Activated T-cell treated with anti-CD3 and anti-CD28 coated beads, Interleukin-2, amount 50 U/mL, for 24 hours (primary cell): ENCODE measurements at regions not wholly inside any gene's neighbourhood (a gene's known extent, or its start where the extent isn't known, plus 50 kb on each side); places are given as distances from the start of the nearest gene placed in this dataset.
A peak's percentile ranks its signal among the peaks of the same experiment; 100 is the strongest.
"Not testable (repeated sequence)": the region's sequence is repeated elsewhere in the genome, so short reads cannot be mapped to it uniquely, and the experiment has no call there.

Experiments
- DNase-seq: peaks from one replicate; pipeline ENCODE4 v3.0.0-alpha.2; 2020
- H3K27ac Mint-ChIP-seq: 2 replicates; pipeline ENCODE4 v1.8.0; 2020; ENCODE audit warnings: mild to moderate bottlenecking, mixed read lengths
- H3K27me3 Mint-ChIP-seq: 2 replicates; pipeline ENCODE4 v1.8.0; 2020; ENCODE audit warnings: mixed read lengths
- H3K36me3 Mint-ChIP-seq: 2 replicates; pipeline ENCODE4 v1.8.0; 2020; ENCODE audit warnings: low read depth, mixed read lengths
- H3K4me1 Mint-ChIP-seq: 2 replicates; pipeline ENCODE4 v1.8.0; 2020; ENCODE audit warnings: low read depth, mixed read lengths
- H3K4me3 Mint-ChIP-seq: 2 replicates; pipeline ENCODE4 v1.8.0; 2020; ENCODE audit warnings: mild to moderate bottlenecking, moderate library complexity, mixed read lengths
- H3K9me3 Mint-ChIP-seq: 2 replicates; pipeline ENCODE4 v1.8.0; 2020; ENCODE audit warnings: mixed read lengths

GRCh38 chr12:93990832-93991803, 157.3 kb upstream of the PLXNC1 start:
- Mint-ChIP-seq H3K9me3 (no peaks in the 10 kb centered on the region), H3K36me3 (no peaks in the 10 kb centered on the region), H3K4me3 (no peak overlapping the region), H3K27ac (no peak overlapping the region), H3K4me1 (peaks cover 4% of the 10 kb centered on the region), H3K27me3 (no peaks in the 10 kb centered on the region)
- DNase-seq: no peak

- Mint-ChIP-seq H3K27me3 (no peaks in the 10 kb centered on the region), H3K36me3 (no peaks in the 10 kb centered on the region), H3K9me3 (no peaks in the 10 kb centered on the region), H3K4me1 (peaks cover 4% of the 10 kb centered on the region), H3K4me3 (no peak overlapping the region), H3K27ac (no peak overlapping the region)
- DNase-seq: no peak
Observed at GRCh38 chr12:93991829-93992461, 156.4 kb upstream of the PLXNC1 start.

GRCh38 chr12:93994721-93995120, 153.7 kb upstream of the PLXNC1 start:
- Mint-ChIP-seq H3K9me3 (peaks cover 4% of the 10 kb centered on the region), H3K36me3 (no peaks in the 10 kb centered on the region), H3K27ac (no peak overlapping the region), H3K27me3 (no peaks in the 10 kb centered on the region), H3K4me1 (peaks cover 4% of the 10 kb centered on the region), H3K4me3 (no peak overlapping the region)
- no peak for DNase-seq

GRCh38 chr12:93996321-93996720, 152.1 kb upstream of the PLXNC1 start:
- Mint-ChIP-seq H3K27ac (no peak overlapping the region), H3K9me3 (peaks cover 4% of the 10 kb centered on the region), H3K27me3 (no peaks in the 10 kb centered on the region), H3K36me3 (no peaks in the 10 kb centered on the region), H3K4me3 (no peak overlapping the region), H3K4me1 (no peaks in the 10 kb centered on the region)
- no peak for DNase-seq

GRCh38 chr12:94001691-94002090, 146.7 kb upstream of the PLXNC1 start:
- Mint-ChIP-seq H3K4me1 (no peaks in the 10 kb centered on the region), H3K27ac (no peak overlapping the region)

GRCh38 chr12:94002925-94003324, 145.5 kb upstream of the PLXNC1 start:
- H3K4me3 Mint-ChIP-seq, H3K36me3 Mint-ChIP-seq, DNase-seq, H3K4me1 Mint-ChIP-seq, H3K27me3 Mint-ChIP-seq, H3K27ac Mint-ChIP-seq: not testable (repeated sequence)
- H3K9me3 Mint-ChIP-seq: peaks cover 21% of the 10 kb centered on the region

More at GRCh38 chr12:94001691-94002090, 146.7 kb upstream of the PLXNC1 start:
- DNase-seq: no peak
- no peaks in the 10 kb centered on the region for H3K36me3 Mint-ChIP-seq
- H3K27me3 Mint-ChIP-seq: peaks cover 2% of the 10 kb centered on the region
- no peak overlapping the region for H3K4me3 Mint-ChIP-seq
- peaks cover 19% of the 10 kb centered on the region for H3K9me3 Mint-ChIP-seq

- peaks cover 16% of the 10 kb centered on the region for H3K4me1 Mint-ChIP-seq
- H3K27ac Mint-ChIP-seq, H3K4me3 Mint-ChIP-seq, H3K36me3 Mint-ChIP-seq, H3K27me3 Mint-ChIP-seq: not testable (repeated sequence)
- peak; percentile 41 for DNase-seq
- H3K9me3 Mint-ChIP-seq: peaks cover 17% of the 10 kb centered on the region
Observed at GRCh38 chr12:94007833-94008232, 140.5 kb upstream of the PLXNC1 start.

GRCh38 chr12:94010307-94010706, 138.1 kb upstream of the PLXNC1 start:
- Mint-ChIP-seq H3K36me3 (no peaks in the 10 kb centered on the region), H3K27ac (no peak overlapping the region), H3K4me3 (no peak overlapping the region), H3K9me3 (peaks cover 11% of the 10 kb centered on the region), H3K4me1 (peaks cover 24% of the 10 kb centered on the region), H3K27me3 (no peaks in the 10 kb centered on the region)
- DNase-seq: no peak

- H3K4me1 Mint-ChIP-seq: peaks cover 23% of the 10 kb centered on the region
- H3K9me3 Mint-ChIP-seq: peaks cover 15% of the 10 kb centered on the region
- peaks cover 7% of the 10 kb centered on the region for H3K36me3 Mint-ChIP-seq
- no peak overlapping the region for H3K27ac Mint-ChIP-seq
- no peak for DNase-seq
- no peaks in the 10 kb centered on the region for H3K27me3 Mint-ChIP-seq
- H3K4me3 Mint-ChIP-seq: no peak overlapping the region
Observed at GRCh38 chr12:94012071-94012470, 136.3 kb upstream of the PLXNC1 start.

- Mint-ChIP-seq H3K27ac (no peak overlapping the region), H3K36me3 (peaks cover 12% of the 10 kb centered on the region), H3K27me3 (no peaks in the 10 kb centered on the region), H3K4me3 (no peak overlapping the region), H3K4me1 (peaks cover 19% of the 10 kb centered on the region), H3K9me3 (peaks cover 19% of the 10 kb centered on the region)
- no peak for DNase-seq
Observed at GRCh38 chr12:94012590-94012989, 135.8 kb upstream of the PLXNC1 start.

GRCh38 chr12:94017247-94017646, 131.1 kb upstream of the PLXNC1 start:
- H3K27ac Mint-ChIP-seq, H3K27me3 Mint-ChIP-seq, DNase-seq, H3K4me3 Mint-ChIP-seq: not testable (repeated sequence)
- peaks cover 38% of the 10 kb centered on the region for H3K9me3 Mint-ChIP-seq
- H3K4me1 Mint-ChIP-seq: peaks cover 10% of the 10 kb centered on the region
- peaks cover 20% of the 10 kb centered on the region for H3K36me3 Mint-ChIP-seq

GRCh38 chr12:94020335-94020734, 128.0 kb upstream of the PLXNC1 start:
- peaks cover 40% of the 10 kb centered on the region for H3K9me3 Mint-ChIP-seq

GRCh38 chr12:94023879-94024278, 124.5 kb upstream of the PLXNC1 start:
- H3K4me3 Mint-ChIP-seq: no peak overlapping the region
- H3K36me3 Mint-ChIP-seq: no peaks in the 10 kb centered on the region
- no peak overlapping the region for H3K27ac Mint-ChIP-seq
- peaks cover 17% of the 10 kb centered on the region for H3K9me3 Mint-ChIP-seq
- H3K27me3 Mint-ChIP-seq: no peaks in the 10 kb centered on the region
- no peaks in the 10 kb centered on the region for H3K4me1 Mint-ChIP-seq
- no peak for DNase-seq

More at GRCh38 chr12:94020335-94020734, 128.0 kb upstream of the PLXNC1 start:
- no peaks in the 10 kb centered on the region for H3K4me1 Mint-ChIP-seq
- no peak overlapping the region for H3K4me3 Mint-ChIP-seq
- DNase-seq: no peak
- peaks cover 20% of the 10 kb centered on the region for H3K36me3 Mint-ChIP-seq
- H3K27me3 Mint-ChIP-seq: no peaks in the 10 kb centered on the region
- H3K27ac Mint-ChIP-seq: no peak overlapping the region

- no peaks in the 10 kb centered on the region for H3K36me3 Mint-ChIP-seq
- peaks cover 3% of the 10 kb centered on the region for H3K4me1 Mint-ChIP-seq
- no peaks in the 10 kb centered on the region for H3K27me3 Mint-ChIP-seq
- peaks cover 11% of the 10 kb centered on the region for H3K9me3 Mint-ChIP-seq
- no peak overlapping the region for H3K4me3 Mint-ChIP-seq
- no peak overlapping the region for H3K27ac Mint-ChIP-seq
- no peak for DNase-seq
Observed at GRCh38 chr12:94025068-94025467, 123.3 kb upstream of the PLXNC1 start.

GRCh38 chr12:94025756-94026155, 122.6 kb upstream of the PLXNC1 start:
- peaks cover 11% of the 10 kb centered on the region for H3K9me3 Mint-ChIP-seq
- DNase-seq: no peak
- H3K27ac Mint-ChIP-seq: no peak overlapping the region
- no peaks in the 10 kb centered on the region for H3K36me3 Mint-ChIP-seq
- no peaks in the 10 kb centered on the region for H3K27me3 Mint-ChIP-seq
- peaks cover 9% of the 10 kb centered on the region for H3K4me1 Mint-ChIP-seq
- H3K4me3 Mint-ChIP-seq: no peak overlapping the region
